ENCODE measurements at regions not wholly inside any gene's neighbourhood (a gene's known extent, or its start where the extent isn't known, plus 50 kb on each side); places are given as distances from the start of the nearest gene placed in this dataset.

DNA sequence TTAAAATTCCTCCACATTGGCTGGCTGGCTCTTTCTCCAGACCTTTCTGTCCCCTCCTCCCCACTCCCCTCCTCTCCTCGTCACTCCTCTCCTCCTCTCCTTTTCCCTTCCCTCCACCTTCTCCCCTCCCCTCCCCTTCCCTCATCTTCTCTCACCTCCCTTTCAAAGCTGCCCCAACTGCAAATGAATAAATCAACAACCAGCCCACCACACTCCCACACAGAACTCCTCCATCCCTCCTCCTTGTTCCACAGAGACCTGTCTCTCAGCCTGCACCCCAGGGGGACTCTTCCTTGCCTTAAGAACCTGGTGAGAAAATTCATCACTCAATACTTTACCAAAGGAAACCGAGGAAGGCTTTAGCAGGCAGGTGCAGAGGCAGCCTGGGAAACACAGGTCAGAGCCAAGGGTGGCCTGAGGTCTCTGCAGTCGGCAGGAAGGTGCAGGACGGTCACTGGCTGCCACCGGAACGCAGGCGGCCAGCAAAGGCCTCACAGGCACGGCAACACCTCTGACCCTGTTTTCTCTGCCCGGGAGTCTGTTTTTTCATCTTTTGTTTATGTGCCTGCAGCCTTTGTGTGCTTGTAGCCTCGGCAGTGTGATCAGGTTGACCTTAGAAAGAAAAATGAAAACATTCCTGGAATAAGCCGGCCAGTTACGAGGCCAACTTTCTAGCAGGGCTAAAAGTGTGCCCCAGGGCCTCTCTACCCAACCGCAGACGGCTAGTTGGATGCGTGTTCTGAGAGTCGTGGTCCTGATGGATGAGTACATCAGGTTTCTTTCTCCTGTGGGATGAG is 207.6 kb upstream of the KLF6 start:
- TF ChIP-seq, protein P1, sequence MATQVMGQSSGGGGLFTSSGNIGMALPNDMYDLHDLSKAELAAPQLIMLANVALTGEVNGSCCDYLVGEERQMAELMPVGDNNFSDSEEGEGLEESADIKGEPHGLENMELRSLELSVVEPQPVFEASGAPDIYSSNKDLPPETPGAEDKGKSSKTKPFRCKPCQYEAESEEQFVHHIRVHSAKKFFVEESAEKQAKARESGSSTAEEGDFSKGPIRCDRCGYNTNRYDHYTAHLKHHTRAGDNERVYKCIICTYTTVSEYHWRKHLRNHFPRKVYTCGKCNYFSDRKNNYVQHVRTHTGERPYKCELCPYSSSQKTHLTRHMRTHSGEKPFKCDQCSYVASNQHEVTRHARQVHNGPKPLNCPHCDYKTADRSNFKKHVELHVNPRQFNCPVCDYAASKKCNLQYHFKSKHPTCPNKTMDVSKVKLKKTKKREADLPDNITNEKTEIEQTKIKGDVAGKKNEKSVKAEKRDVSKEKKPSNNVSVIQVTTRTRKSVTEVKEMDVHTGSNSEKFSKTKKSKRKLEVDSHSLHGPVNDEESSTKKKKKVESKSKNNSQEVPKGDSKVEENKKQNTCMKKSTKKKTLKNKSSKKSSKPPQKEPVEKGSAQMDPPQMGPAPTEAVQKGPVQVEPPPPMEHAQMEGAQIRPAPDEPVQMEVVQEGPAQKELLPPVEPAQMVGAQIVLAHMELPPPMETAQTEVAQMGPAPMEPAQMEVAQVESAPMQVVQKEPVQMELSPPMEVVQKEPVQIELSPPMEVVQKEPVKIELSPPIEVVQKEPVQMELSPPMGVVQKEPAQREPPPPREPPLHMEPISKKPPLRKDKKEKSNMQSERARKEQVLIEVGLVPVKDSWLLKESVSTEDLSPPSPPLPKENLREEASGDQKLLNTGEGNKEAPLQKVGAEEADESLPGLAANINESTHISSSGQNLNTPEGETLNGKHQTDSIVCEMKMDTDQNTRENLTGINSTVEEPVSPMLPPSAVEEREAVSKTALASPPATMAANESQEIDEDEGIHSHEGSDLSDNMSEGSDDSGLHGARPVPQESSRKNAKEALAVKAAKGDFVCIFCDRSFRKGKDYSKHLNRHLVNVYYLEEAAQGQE (IDR thresholded peaks at IDR 0.05; ENCODE audit: low read depth): no peak
- TF ChIP-seq CREB1 (IDR thresholded peaks at IDR 0.05; ENCODE audit: low read depth) (no peak), TAF1 (IDR thresholded peaks at IDR 0.05; ENCODE audit: low read depth) (no peak), EP300 (IDR thresholded peaks at IDR 0.05; ENCODE audit: borderline replicate concordance) (no peak), CEBPB (IDR thresholded peaks at IDR 0.05) (no peak)
- TF ChIP-seq, protein P2, sequence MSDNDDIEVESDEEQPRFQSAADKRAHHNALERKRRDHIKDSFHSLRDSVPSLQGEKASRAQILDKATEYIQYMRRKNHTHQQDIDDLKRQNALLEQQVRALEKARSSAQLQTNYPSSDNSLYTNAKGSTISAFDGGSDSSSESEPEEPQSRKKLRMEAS (IDR thresholded peaks at IDR 0.05): no peak

Measured in Ishikawa (cell line).